ENCODE measurements at regions not wholly inside any gene's neighbourhood (a gene's known extent, or its start where the extent isn't known, plus 50 kb on each side); places are given as distances from the start of the nearest gene placed in this dataset.

DNA sequence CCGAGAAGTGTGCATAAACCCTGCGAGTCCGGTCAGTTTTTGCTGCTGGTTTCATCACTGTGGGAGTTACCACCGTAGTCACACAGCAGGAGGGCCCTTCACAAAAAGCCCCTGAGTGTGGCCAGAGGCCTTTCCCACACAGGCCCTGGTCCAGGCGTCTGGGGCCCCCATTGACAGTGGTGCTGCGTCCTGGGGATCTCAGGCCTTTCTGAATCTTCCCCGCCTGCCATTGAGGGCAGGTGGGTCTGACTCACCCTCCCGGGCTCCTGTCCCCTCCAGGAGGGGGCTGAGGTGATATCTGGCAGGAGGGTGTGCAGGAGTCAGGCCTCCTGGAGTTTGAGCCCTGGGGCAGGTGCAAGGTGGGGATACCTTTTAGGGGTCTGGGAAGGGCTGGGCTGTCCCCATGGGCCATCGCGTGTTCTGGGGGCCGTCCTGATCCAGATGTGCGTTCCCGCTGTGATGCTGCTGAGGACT lies 358.5 kb downstream of the TMEM121 start:
- TF ChIP-seq CTCF (IDR thresholded peaks at IDR 0.05) (no peak), POLR2A (IDR thresholded peaks at IDR 0.05) (no peak)
